ENCODE measurements at regions not wholly inside any gene's neighbourhood (a gene's known extent, or its start where the extent isn't known, plus 50 kb on each side); places are given as distances from the start of the nearest gene placed in this dataset.

- no peaks in the 10 kb centered on the region for H3F3A ChIP-seq (replicated peaks; ENCODE audit: low read depth)
- H3K4me2 ChIP-seq = no peak overlapping the region
- no peak for DNase-seq (ENCODE audit: low spot score)
- Mint-ChIP-seq H3K36me3 (ENCODE audit: low read depth) (no peaks in the 10 kb centered on the region), H3K9me3 (no peaks in the 10 kb centered on the region; the same call in 2 of the 3 replicates), H3K27ac (no peak overlapping the region), H3K4me1 (no peaks in the 10 kb centered on the region), H3K4me3 (no peak overlapping the region), H3K27me3 (ENCODE audit: insufficient read depth, low read depth, poor library complexity) (peaks cover 2% of the 10 kb centered on the region)
- 0 out of 2 replicates have a peak overlapping the region, but pooled peaks have one; percentile 52 for H2AFZ ChIP-seq
- H4K20me1 ChIP-seq (replicated peaks; ENCODE audit: insufficient read depth) = no peaks in the 10 kb centered on the region
- H3K4me3 ChIP-seq = no peak overlapping the region
- no peaks in the 10 kb centered on the region for H3K27me3 ChIP-seq (ENCODE audit: insufficient read depth)
- no peaks in the 10 kb centered on the region for H3K79me2 ChIP-seq (replicated peaks; ENCODE audit: insufficient read depth)
- no peak overlapping the region for H3K27ac ChIP-seq (ENCODE audit: low read depth)
- H3K9me2 ChIP-seq (ENCODE audit: insufficient read depth) = 0 out of 2 replicates have a peak, but pooled peaks cover 4% of the 10 kb centered on the region
- no peak for ATAC-seq
- H3K4me1 ChIP-seq (ENCODE audit: insufficient read depth) = no peaks in the 10 kb centered on the region
- TF ChIP-seq EZH2 (IDR thresholded peaks at IDR 0.05; ENCODE audit: low read depth, unreplicated experiment) = no peak
- no peak for TF ChIP-seq STAT1 (IDR thresholded peaks at IDR 0.05; ENCODE audit: unreplicated experiment)
- no peak for TF ChIP-seq ZNF114 (CRISPR knock-in tag; IDR thresholded peaks at IDR 0.05)
- TF ChIP-seq CREB1 (CRISPR knock-in tag; IDR thresholded peaks at IDR 0.05; ENCODE audit: low read depth) = no peak
- TF ChIP-seq, protein P1, sequence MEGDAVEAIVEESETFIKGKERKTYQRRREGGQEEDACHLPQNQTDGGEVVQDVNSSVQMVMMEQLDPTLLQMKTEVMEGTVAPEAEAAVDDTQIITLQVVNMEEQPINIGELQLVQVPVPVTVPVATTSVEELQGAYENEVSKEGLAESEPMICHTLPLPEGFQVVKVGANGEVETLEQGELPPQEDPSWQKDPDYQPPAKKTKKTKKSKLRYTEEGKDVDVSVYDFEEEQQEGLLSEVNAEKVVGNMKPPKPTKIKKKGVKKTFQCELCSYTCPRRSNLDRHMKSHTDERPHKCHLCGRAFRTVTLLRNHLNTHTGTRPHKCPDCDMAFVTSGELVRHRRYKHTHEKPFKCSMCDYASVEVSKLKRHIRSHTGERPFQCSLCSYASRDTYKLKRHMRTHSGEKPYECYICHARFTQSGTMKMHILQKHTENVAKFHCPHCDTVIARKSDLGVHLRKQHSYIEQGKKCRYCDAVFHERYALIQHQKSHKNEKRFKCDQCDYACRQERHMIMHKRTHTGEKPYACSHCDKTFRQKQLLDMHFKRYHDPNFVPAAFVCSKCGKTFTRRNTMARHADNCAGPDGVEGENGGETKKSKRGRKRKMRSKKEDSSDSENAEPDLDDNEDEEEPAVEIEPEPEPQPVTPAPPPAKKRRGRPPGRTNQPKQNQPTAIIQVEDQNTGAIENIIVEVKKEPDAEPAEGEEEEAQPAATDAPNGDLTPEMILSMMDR (conservative IDR thresholded peaks at IDR 0.05; ENCODE audit: low read depth in 2 of 2) = 0 out of 4 replicates have a peak, but pooled peaks of 1 of the 2 experiments have one; percentile 7
- no peaks in the 10 kb centered on the region for H3K36me3 ChIP-seq (ENCODE audit: insufficient read depth)
These were observed 209.7 kb upstream of the BOD1L1 start for GRCh38 chr4:13836946-13837912.

- Mint-ChIP-seq H3K4me3 (no peak overlapping the region), H3K27ac (no peak overlapping the region), H3K4me1 (no peaks in the 10 kb centered on the region), H3K9me3 (no peaks in the 10 kb centered on the region; the same call in 2 of the 3 replicates), H3K36me3 (ENCODE audit: low read depth) (no peaks in the 10 kb centered on the region), H3K27me3 (ENCODE audit: insufficient read depth, low read depth, poor library complexity) (peaks cover 2% of the 10 kb centered on the region)
- TF ChIP-seq EZH2phosphoT487 (IDR thresholded peaks at IDR 0.05; ENCODE audit: unreplicated experiment) = no peak
- TF ChIP-seq, protein P1 (conservative IDR thresholded peaks at IDR 0.05; ENCODE audit: low read depth in 2 of 2) = no peak
- TF ChIP-seq JUNB (IDR thresholded peaks at IDR 0.05; ENCODE audit: unreplicated experiment) = no peak
- TF ChIP-seq POLR2AphosphoS5 (IDR thresholded peaks at IDR 0.05; ENCODE audit: low read depth) = no peak
- no peak for TF ChIP-seq ZNF462 (CRISPR knock-in tag; IDR thresholded peaks at IDR 0.05)
- no peak for ATAC-seq
- Histone ChIP-seq H2AFZ (peak overlapping the region; percentile 78), H3K36me3 (ENCODE audit: insufficient read depth) (no peaks in the 10 kb centered on the region), H3F3A (replicated peaks; ENCODE audit: low read depth) (no peaks in the 10 kb centered on the region), H3K4me1 (ENCODE audit: insufficient read depth) (no peaks in the 10 kb centered on the region), H3K9me2 (ENCODE audit: insufficient read depth) (0 out of 2 replicates have a peak, but pooled peaks cover 17% of the 10 kb centered on the region), H3K27ac (ENCODE audit: low read depth) (no peak overlapping the region), H3K4me2 (no peak overlapping the region), H4K20me1 (replicated peaks; ENCODE audit: insufficient read depth) (no peaks in the 10 kb centered on the region), H3K27me3 (ENCODE audit: insufficient read depth) (no peaks in the 10 kb centered on the region), H3K4me3 (no peak overlapping the region), H3K79me2 (replicated peaks; ENCODE audit: insufficient read depth) (no peaks in the 10 kb centered on the region)
- no peak for DNase-seq (ENCODE audit: low spot score)
These were observed 213.1 kb upstream of the BOD1L1 start for GRCh38 chr4:13840502-13841190.

Data from GM23338 (cell line).